ENCODE measurements at regions not wholly inside any gene's neighbourhood (a gene's known extent, or its start where the extent isn't known, plus 50 kb on each side); places are given as distances from the start of the nearest gene placed in this dataset.

- Histone ChIP-seq H3K27me3 (ENCODE audit: insufficient read depth in 3 of 3, low read length in 2 of 3) (no peaks in the 10 kb centered on the region), H3K9me3 (no peaks in the 10 kb centered on the region), H3K36me3 (ENCODE audit: insufficient read depth in 1 of 2, low read depth in 1 of 2) (no peaks in the 10 kb centered on the region), H3K4me1 (no peaks in the 10 kb centered on the region), H3K27ac (no peak overlapping the region), H3K4me3 (no peak overlapping the region)
- no peak for TF ChIP-seq CTCF (IDR thresholded peaks at IDR 0.05)
- DNase-seq: no peak
- no peak for ATAC-seq
- intact Hi-C loops (cut with DNase I): no loop called here
Observed at GRCh38 chr4:159606835-159607234, 504.0 kb downstream of the RAPGEF2 start.

- H3K9me3 ChIP-seq: no peaks in the 10 kb centered on the region
- no peak overlapping the region for H3K27ac ChIP-seq
- no peaks in the 10 kb centered on the region for H3K27me3 ChIP-seq (ENCODE audit: insufficient read depth in 3 of 3, low read length in 2 of 3)
- no peaks in the 10 kb centered on the region for H3K4me1 ChIP-seq
- DNase-seq (no peak), ATAC-seq (no peak)
- H3K36me3 ChIP-seq (ENCODE audit: insufficient read depth in 1 of 2, low read depth in 1 of 2): no peaks in the 10 kb centered on the region
- TF ChIP-seq CTCF (IDR thresholded peaks at IDR 0.05): no peak
- H3K4me3 ChIP-seq: no peak overlapping the region
- WGBS, 3 donors: 49 to 65% (median 54%) methylated on average over 1 of the region's 1 CpG
- intact Hi-C loops (cut with DNase I): no loop called here
Observed at GRCh38 chr4:159607809-159608208, 504.9 kb downstream of the RAPGEF2 start.

GRCh38 chr4:159608436-159608835 is 505.6 kb downstream of the RAPGEF2 start:
- no peaks in the 10 kb centered on the region for H3K4me1 ChIP-seq
- 72 to 82% (median 77%) methylated on average over 4 of the region's 4 CpGs for WGBS, 3 donors
- no peaks in the 10 kb centered on the region for H3K9me3 ChIP-seq
- H3K27me3 ChIP-seq (ENCODE audit: insufficient read depth in 3 of 3, low read length in 2 of 3): no peaks in the 10 kb centered on the region
- H3K36me3 ChIP-seq (ENCODE audit: insufficient read depth in 1 of 2, low read depth in 1 of 2): no peaks in the 10 kb centered on the region
- DNase-seq: no peak
- intact Hi-C loops (cut with DNase I): no loop called here
- no peak for ATAC-seq
- no peak overlapping the region for H3K27ac ChIP-seq
- no peak for TF ChIP-seq CTCF (IDR thresholded peaks at IDR 0.05)
- H3K4me3 ChIP-seq: no peak overlapping the region

GRCh38 chr4:159632031-159632430 is 529.2 kb downstream of the RAPGEF2 start:
- H3K4me3 ChIP-seq: no peak overlapping the region
- H3K36me3 ChIP-seq (ENCODE audit: insufficient read depth in 1 of 2, low read depth in 1 of 2): no peaks in the 10 kb centered on the region
- H3K9me3 ChIP-seq: no peaks in the 10 kb centered on the region
- no peak for ATAC-seq
- 46 to 60% (median 53%) methylated on average over 1 of the region's 1 CpG for WGBS, 3 donors
- no peak overlapping the region for H3K27ac ChIP-seq
- TF ChIP-seq CTCF (IDR thresholded peaks at IDR 0.05): no peak
- no peaks in the 10 kb centered on the region for H3K4me1 ChIP-seq
- intact Hi-C loops (cut with DNase I): no loop called here
- no peak for DNase-seq
- H3K27me3 ChIP-seq (ENCODE audit: insufficient read depth in 3 of 3, low read length in 2 of 3): no peaks in the 10 kb centered on the region

- no peak for TF ChIP-seq CTCF (IDR thresholded peaks at IDR 0.05)
- no peak for ATAC-seq
- H3K4me3 ChIP-seq: no peak overlapping the region
- 24 to 44% (median 24%) methylated on average over 5 of the region's 5 CpGs for WGBS, 3 donors
- no peak for DNase-seq
- no peaks in the 10 kb centered on the region for H3K36me3 ChIP-seq (ENCODE audit: insufficient read depth in 1 of 2, low read depth in 1 of 2)
- H3K27me3 ChIP-seq (ENCODE audit: insufficient read depth in 3 of 3, low read length in 2 of 3): no peaks in the 10 kb centered on the region
- H3K4me1 ChIP-seq: no peaks in the 10 kb centered on the region
- H3K27ac ChIP-seq: no peak overlapping the region
- intact Hi-C loops (cut with DNase I): no loop called here
- peaks cover 5% of the 10 kb centered on the region for H3K9me3 ChIP-seq
Observed at GRCh38 chr4:159639671-159640323, 536.9 kb downstream of the RAPGEF2 start.
